Endodermal cell (in vitro differentiated cells): ENCODE measurements at regions not wholly inside any gene's neighbourhood (a gene's known extent, or its start where the extent isn't known, plus 50 kb on each side); places are given as distances from the start of the nearest gene placed in this dataset.

Source experiments
- DNase-seq: peaks from one replicate; pipeline ENCODE4 v3.0.0-alpha.2; 2017
- H3K27ac ChIP-seq: 2 replicates; pipeline ENCODE4 v1.5.1; 2013; ENCODE audit warnings: mild to moderate bottlenecking, low read depth, low read length, moderate library complexity
- H3K27me3 ChIP-seq: 2 replicates; pipeline ENCODE4 v1.6.1; 2013; ENCODE audit warnings: mild to moderate bottlenecking, low read length, moderate library complexity; ENCODE audit not compliant: insufficient read depth, control insufficient read depth, poor library complexity, severe bottlenecking
- H3K36me3 ChIP-seq: 2 replicates; pipeline ENCODE4 v1.7.0; 2013; ENCODE audit warnings: mild to moderate bottlenecking, low read length, moderate library complexity; ENCODE audit not compliant: control insufficient read depth, insufficient read depth
- H3K4me1 ChIP-seq: one replicate; pipeline ENCODE4 v1.7.0; 2013; ENCODE audit warnings: low read length; ENCODE audit not compliant: control insufficient read depth, insufficient read depth
- H3K4me3 ChIP-seq: 2 replicates; pipeline ENCODE4 v1.5.1; 2013; ENCODE audit warnings: mild to moderate bottlenecking, low read length, moderate library complexity
- H3K9ac ChIP-seq: 2 replicates; pipeline ENCODE4 v1.6.1; 2013; ENCODE audit warnings: mild to moderate bottlenecking, low read length, moderate library complexity; ENCODE audit not compliant: poor library complexity, severe bottlenecking; ENCODE audit errors: extremely low read depth
- H3K9me3 ChIP-seq: 2 replicates; pipeline ENCODE4 v1.6.1; 2013; ENCODE audit warnings: mild to moderate bottlenecking, low read length, moderate library complexity; ENCODE audit not compliant: control insufficient read depth
- H3K27ac Mint-ChIP-seq: 2 replicates; pipeline ENCODE4 v1.8.0; 2020; ENCODE audit warnings: mixed read lengths
- H3K27me3 Mint-ChIP-seq: 2 replicates; pipeline ENCODE4 v1.8.0; 2021; ENCODE audit warnings: mild to moderate bottlenecking, mixed read lengths; ENCODE audit not compliant: insufficient read depth
- H3K36me3 Mint-ChIP-seq: 2 replicates; pipeline ENCODE4 v1.8.0; 2020; ENCODE audit warnings: low read depth, mixed read lengths
- H3K4me1 Mint-ChIP-seq: 2 replicates; pipeline ENCODE4 v1.8.0; 2020; ENCODE audit warnings: mixed read lengths
- H3K4me3 Mint-ChIP-seq: 2 replicates; pipeline ENCODE4 v1.8.0; 2020; ENCODE audit warnings: mild to moderate bottlenecking, moderate library complexity, mixed read lengths
- H3K9me3 Mint-ChIP-seq: 2 replicates; pipeline ENCODE4 v1.8.0; 2020; ENCODE audit warnings: mild to moderate bottlenecking, mixed read lengths
- CTCF ChIP-seq: fragments of 200-600 bp; sonication (generic); conservative IDR thresholded peaks from 2 replicates; pipeline ENCODE4 v1.5.0; 2021; ENCODE audit warnings: antibody characterized with exemption, mild to moderate bottlenecking
- WGBS, 2 experiments: methylation state at CpG; one replicate each; pipeline versions ENCODE4 v1.1.5 to v1.1.7; 2013; ENCODE audit warnings: missing lambda C conversion rate in 2 of 2, mixed read lengths in 1 of 2; ENCODE audit not compliant: insufficient coverage in 1 of 2, insufficient read length in 1 of 2; 5-methylcytosine and 5-hydroxymethylcytosine counted together

GRCh38 chr12:62075870-62076269 lies 184.3 kb upstream of the USP15 start:
- no peak overlapping the region for H3K27ac Mint-ChIP-seq
- peaks cover 50% of the 10 kb centered on the region for H3K27me3 Mint-ChIP-seq
- no peak for DNase-seq
- H3K4me3 Mint-ChIP-seq: no peak overlapping the region
- H3K36me3 ChIP-seq: no peaks in the 10 kb centered on the region
- no peaks in the 10 kb centered on the region for H3K4me1 ChIP-seq
- H3K27me3 ChIP-seq: peaks cover 41% of the 10 kb centered on the region
- H3K9me3 Mint-ChIP-seq: no peaks in the 10 kb centered on the region
- H3K9me3 ChIP-seq: no peaks in the 10 kb centered on the region
- H3K9ac ChIP-seq: no peak overlapping the region
- TF ChIP-seq CTCF: no peak
- 92% methylated on average over 1 of the region's 1 CpG; no CpG with 5 or more reads in 1 of the 2 experiments for WGBS, 2 experiments
- no peaks in the 10 kb centered on the region for H3K36me3 Mint-ChIP-seq
- peaks cover 16% of the 10 kb centered on the region for H3K4me1 Mint-ChIP-seq
- H3K4me3 ChIP-seq: no peak overlapping the region
- no peak overlapping the region for H3K27ac ChIP-seq

- Mint-ChIP-seq H3K9me3 (no peaks in the 10 kb centered on the region), H3K27me3 (peaks cover 34% of the 10 kb centered on the region), H3K4me1 (peaks cover 13% of the 10 kb centered on the region), H3K27ac (no peak overlapping the region), H3K36me3 (no peaks in the 10 kb centered on the region), H3K4me3 (no peak overlapping the region)
- WGBS, 2 experiments: 75 to 100% methylated on average over 1 to 6 of the region's 6 CpGs
- peaks cover 30% of the 10 kb centered on the region for H3K27me3 ChIP-seq
- no peaks in the 10 kb centered on the region for H3K4me1 ChIP-seq
- H3K4me3 ChIP-seq: no peak overlapping the region
- peak; percentile 53 for DNase-seq
- H3K27ac ChIP-seq: no peak overlapping the region
- no peak for TF ChIP-seq CTCF
- no peaks in the 10 kb centered on the region for H3K36me3 ChIP-seq
- H3K9me3 ChIP-seq: no peaks in the 10 kb centered on the region
- H3K9ac ChIP-seq: no peak overlapping the region
Observed at GRCh38 chr12:62078020-62078419, 182.2 kb upstream of the USP15 start.

DNA sequence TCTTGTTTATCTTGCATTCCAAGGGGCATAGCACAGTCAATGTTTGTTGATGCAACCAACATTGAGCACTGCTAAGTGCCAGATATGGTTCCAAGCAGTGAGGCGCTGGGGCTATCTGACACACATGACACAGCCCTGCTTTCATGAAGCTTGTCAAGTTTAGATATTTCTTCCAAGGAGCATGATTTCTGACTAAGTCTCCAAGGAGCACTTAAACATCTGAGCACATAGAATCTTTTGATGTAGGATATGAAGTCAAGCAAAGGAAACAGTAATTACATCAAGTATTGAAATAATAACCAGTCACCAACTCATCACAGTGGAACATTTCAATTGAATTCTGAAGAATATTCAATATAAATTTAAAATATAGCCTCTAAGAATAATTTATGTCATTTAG lies 177.8 kb upstream of the USP15 start:
- peaks cover 13% of the 10 kb centered on the region for H3K9me3 Mint-ChIP-seq
- Histone ChIP-seq H3K4me1 (no peaks in the 10 kb centered on the region), H3K9ac (no peak overlapping the region), H3K4me3 (no peak overlapping the region), H3K36me3 (no peaks in the 10 kb centered on the region), H3K27ac (no peak overlapping the region), H3K9me3 (peaks cover 16% of the 10 kb centered on the region), H3K27me3 (no peaks in the 10 kb centered on the region)
- TF ChIP-seq CTCF: no peak
- H3K27me3 Mint-ChIP-seq: peaks cover 18% of the 10 kb centered on the region
- H3K4me3 Mint-ChIP-seq: no peak overlapping the region
- 100% methylated on average over 1 of the region's 1 CpG for WGBS, 2 experiments
- H3K4me1 Mint-ChIP-seq: peaks cover 9% of the 10 kb centered on the region
- H3K36me3 Mint-ChIP-seq: no peaks in the 10 kb centered on the region
- no peak for DNase-seq
- no peak overlapping the region for H3K27ac Mint-ChIP-seq
